HG03135 (cell line): ENCODE measurements at regions not wholly inside any gene's neighbourhood (a gene's known extent, or its start where the extent isn't known, plus 50 kb on each side); places are given as distances from the start of the nearest gene placed in this dataset.

ENCODE experiments used
- ATAC-seq: cut with Tn5 transposase; IDR thresholded peaks from one replicate; pipeline ENCODE4 v1.9.1; 2021; ENCODE audit warnings: mild to moderate bottlenecking, moderate library complexity; ENCODE audit not compliant: unreplicated experiment

DNA sequence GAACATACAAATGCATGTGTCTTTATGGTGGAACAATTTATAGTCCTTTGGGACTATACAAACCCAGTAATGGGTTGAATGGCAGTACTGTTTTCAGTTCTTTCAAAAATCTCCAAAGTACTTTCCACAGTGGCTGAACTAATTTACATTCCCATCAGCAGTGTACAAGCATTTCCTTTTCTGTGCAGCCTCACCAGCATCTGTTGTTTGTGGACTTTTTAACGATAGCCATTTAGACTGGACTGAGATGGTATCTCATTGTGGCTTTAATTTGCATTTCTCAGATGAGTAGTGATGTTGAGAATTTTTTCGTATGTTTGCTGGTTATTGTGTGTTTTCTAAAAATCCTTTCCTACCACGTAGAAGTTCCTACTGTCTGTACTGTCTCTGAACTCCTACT is 327.2 kb upstream of the ZFP64 start:
- no peak for ATAC-seq

DNA sequence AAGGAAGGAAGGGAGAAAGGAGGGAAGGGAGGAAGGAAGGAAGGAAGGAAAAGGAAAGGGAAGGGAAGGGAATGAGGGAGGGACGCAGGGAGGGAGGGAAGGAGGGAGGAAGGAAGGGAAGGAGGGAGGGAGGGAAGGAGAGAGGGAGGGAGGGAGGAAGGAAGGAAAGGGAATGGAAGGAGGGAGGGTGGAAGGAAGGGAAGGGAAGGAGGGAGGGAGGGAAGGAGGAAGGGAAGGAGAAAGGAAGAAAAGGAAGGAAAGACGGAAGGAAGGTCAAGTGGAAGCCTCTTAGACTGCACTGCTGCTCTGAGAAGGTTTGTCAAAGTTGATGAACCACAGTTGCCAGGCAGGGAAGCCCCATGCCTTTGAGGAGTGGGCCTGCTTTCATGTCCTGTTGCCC is 324.3 kb upstream of the ZFP64 start:
- ATAC-seq, result no peak

DNA sequence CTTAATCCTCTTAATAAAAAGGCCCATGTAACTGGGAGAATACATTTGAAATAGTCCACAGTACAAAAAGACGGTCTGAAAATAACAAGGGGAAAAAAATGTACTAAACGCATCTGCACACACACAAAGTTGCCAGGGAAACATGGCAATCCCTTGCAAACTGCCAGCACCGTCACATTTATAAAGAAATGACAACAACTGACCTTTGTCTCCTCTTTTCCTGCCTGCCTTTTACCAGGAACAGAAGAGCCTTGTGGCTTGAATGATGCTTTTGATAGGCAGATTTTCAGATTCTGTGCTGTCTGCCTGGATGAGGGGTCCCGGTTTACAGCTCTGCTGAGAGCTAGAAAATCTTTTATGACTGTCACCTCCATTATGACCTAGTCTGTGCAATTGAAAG is 308.6 kb upstream of the ZFP64 start:
- ATAC-seq, result no peak

- no peak for ATAC-seq
These were observed 306.2 kb upstream of the ZFP64 start for GRCh38 chr20:52497731-52498130.

DNA sequence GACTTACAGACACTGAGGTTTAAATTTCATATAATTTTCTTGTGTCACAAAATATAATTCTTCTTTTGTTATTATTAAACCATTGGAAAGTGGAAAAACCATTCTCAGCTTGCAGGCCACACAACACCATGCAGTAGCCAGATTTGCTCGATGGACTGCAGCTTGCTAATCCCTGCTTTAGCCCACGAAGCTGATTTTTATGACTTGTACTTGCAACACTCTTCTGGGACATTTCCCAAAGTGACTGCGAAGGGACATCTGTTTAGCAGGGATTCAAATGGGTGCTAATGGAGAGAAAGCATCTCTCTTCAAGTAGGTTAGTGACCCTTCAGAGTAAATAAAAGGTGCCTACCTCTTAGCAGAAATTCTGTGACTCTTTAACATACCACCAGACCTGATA is 304.6 kb upstream of the ZFP64 start:
- ATAC-seq, result no peak

DNA sequence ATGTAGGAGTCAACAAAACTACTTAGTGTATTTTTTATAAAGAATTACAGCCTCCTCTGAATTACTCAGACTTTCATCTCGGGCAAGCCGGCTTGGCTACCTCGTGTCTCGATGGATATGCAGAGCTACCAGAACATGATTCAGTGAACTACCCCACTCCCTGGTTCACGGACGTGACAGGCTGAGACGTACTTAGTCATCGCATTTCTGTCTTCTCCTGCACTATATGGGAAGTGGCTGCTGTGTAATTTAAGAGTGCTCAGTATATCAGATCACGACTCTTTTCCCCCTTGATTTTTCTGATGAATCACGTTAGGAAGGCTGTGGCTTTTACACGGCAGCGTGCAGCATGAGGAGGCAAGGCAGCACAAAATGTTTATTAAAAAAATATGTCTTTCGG is 302.7 kb upstream of the ZFP64 start:
- no peak for ATAC-seq

GRCh38 chr20:52493171-52493721 is 301.7 kb upstream of the ZFP64 start:
- ATAC-seq, result no peak

DNA sequence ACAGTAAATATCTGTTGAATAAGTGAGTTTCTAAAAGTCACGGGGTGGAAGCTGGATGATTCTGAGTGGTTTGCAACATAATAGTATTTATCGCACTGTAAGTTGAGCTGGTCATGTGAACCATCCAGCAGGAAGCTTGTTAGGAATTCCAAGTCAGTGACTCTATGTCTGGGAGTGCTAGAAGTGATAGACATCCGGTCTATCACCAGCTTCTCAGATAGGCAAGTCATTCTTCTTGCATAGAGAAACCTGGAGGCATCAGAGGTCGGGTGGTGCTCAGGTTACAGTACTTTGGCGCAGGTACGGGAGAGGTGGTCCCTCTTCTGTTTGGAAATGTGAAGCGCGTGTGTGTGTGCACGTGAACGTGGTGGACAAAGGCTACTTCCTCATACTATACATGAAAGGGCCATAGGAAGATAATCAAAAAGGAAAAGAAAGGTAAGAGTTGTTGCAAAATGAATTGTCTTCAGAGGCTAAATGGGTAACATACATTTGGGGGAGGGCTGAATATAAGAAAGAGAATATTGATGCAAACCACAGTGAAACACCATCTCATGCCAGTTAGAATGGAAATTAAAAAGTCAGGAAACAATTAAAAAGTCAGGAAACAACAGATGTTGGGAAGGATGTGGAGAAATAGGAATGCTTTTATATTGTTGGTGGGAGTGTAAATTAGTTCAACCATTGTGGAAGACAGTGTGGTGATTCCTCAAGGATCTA is 299.3 kb upstream of the ZFP64 start:
- ATAC-seq, result no peak

DNA sequence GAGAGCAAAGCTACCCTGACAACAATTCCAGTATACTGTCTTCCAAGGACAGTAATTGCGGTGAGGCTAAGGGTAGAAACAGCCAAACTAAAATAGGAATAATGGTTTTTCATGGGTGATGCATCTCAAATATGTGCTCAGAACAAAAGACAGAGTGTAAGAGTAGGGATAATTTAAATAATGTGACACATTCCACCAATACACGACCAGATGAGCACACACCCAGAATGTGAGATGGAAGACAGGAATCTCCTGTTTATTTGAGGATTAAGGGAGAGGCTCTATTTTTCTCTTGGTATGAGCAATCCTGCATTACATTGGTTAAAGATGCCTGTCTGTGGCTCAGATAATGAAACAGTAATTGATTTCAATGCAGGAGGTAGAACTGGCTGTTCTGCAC is 292.9 kb upstream of the ZFP64 start:
- ATAC-seq, result no peak

- no peak for ATAC-seq
These were observed 291.8 kb upstream of the ZFP64 start for GRCh38 chr20:52483382-52483781.

DNA sequence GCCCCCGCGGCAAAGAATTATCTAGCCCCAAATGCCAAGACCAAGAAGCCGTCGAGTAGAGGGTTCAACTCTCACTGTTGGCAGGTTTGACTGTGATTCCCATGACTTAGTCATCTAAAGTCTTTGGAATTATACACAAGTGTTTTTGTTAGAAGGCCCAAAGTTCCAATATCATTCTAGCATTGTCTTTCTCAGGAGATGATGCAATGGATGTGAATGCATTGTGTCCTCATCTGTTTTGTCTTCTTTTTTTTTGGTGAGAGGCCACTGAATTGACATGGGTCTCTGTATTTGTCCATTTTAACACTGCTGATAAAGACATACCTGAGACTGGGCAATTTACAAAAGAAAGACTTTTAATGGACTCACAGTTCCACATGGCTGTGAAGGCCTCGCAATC is 290.5 kb upstream of the ZFP64 start:
- no peak for ATAC-seq

GRCh38 chr20:52481443-52481842 is 289.9 kb upstream of the ZFP64 start:
- no peak for ATAC-seq

GRCh38 chr20:52476074-52476750 is 284.6 kb upstream of the ZFP64 start:
- no peak for ATAC-seq

GRCh38 chr20:52473186-52473585 is 281.6 kb upstream of the ZFP64 start:
- no peak for ATAC-seq

DNA sequence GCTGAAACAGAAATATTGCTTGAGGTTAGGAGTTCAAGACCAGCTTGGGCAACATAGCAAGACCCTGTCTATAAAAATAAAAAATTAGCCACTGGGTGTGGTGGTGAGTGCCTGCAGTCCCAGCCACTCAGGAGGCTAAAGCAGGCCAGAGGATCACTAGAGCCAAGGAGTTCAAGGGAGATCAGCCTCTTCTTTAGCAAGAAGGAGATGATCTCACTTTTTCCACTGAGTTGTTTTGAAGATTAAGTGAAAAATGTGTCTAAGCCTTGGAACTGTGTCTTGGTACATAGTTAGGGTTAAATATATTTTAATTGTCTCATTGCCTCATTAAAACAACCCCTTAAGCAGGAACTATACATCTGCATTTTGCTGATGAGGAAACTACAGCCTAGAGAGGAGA is 279.0 kb upstream of the ZFP64 start:
- ATAC-seq, result no peak

- no peak for ATAC-seq
These were observed 277.5 kb upstream of the ZFP64 start for GRCh38 chr20:52469128-52469527.

DNA sequence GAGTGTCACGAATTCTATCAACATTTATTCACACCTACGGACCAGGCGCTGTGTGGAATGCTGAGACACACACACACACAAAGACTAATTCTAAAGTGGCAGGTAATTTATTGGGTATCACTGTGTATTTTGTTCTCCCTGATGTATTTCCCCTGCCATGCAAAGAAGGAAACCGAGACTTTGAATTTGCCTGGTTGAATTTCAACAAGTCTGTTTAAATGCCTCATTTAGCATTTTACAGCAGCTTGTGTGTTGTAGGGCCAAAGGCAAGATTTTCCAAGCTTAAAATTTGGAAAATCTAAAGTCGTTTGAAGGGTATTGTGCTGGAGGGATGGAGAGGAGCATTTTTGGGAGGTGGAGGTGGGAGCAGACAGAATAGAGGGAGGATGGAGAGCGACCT is 274.4 kb upstream of the ZFP64 start:
- no peak for ATAC-seq

- ATAC-seq, result no peak
These were observed 270.0 kb upstream of the ZFP64 start for GRCh38 chr20:52461582-52461981.

DNA sequence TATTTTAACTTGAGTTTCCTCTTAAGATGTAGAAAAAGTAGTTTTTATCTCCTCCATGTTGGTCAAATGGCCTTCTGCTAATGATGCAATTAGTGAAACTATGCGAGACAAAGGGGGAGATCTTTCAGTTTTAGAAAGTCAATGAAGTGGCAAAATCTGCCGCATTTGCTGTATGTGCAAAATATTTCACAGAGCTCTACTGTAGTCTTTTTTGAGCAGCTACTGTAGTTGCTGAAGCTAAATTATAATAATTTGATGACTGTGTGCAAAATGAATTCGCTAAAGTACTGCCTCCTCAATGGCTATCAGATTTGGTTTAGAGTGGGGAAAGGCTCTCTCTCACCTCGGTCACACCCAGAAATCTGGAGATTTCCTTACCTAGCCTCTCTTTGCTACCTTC is 267.6 kb upstream of the ZFP64 start:
- no peak for ATAC-seq

GRCh38 chr20:52457826-52458225 is 266.2 kb upstream of the ZFP64 start:
- ATAC-seq, result no peak

GRCh38 chr20:52454660-52455059 is 263.1 kb upstream of the ZFP64 start:
- no peak for ATAC-seq

GRCh38 chr20:52448513-52449232 is 257.1 kb upstream of the ZFP64 start:
- ATAC-seq, result no peak
